Neural cell (in vitro differentiated cells): ENCODE measurements at regions not wholly inside any gene's neighbourhood (a gene's known extent, or its start where the extent isn't known, plus 50 kb on each side); places are given as distances from the start of the nearest gene placed in this dataset.

Source experiments
- EP300 ChIP-seq: fragments of 450-650 bp; conservative IDR thresholded peaks from 2 replicates; pipeline ENCODE4 v1.6.1; 2014; ENCODE audit warnings: antibody characterized with exemption, mild to moderate bottlenecking, moderate library complexity; ENCODE audit not compliant: poor library complexity, severe bottlenecking
- EZH2 ChIP-seq: fragments of 200-600, 300-800 bp; shearing (Covaris generic), sonication (generic); IDR thresholded peaks from 2 replicates; pipeline ENCODE4 v1.6.1; 2014; ENCODE audit warnings: antibody characterized with exemption, low read length, borderline replicate concordance, mild to moderate bottlenecking; ENCODE audit not compliant: insufficient read depth, poor library complexity, severe bottlenecking
- MXI1 ChIP-seq: fragments of 450-650 bp; conservative IDR thresholded peaks from 2 replicates; pipeline ENCODE4 v1.6.1; 2014; ENCODE audit warnings: antibody characterized with exemption, mild to moderate bottlenecking; ENCODE audit not compliant: poor library complexity, severe bottlenecking
- POLR2AphosphoS5 ChIP-seq: IDR thresholded peaks from 2 replicates; pipeline ENCODE4 v1.6.1; 2012
- RAD21 ChIP-seq: fragments of 450-650 bp; conservative IDR thresholded peaks from 2 replicates; pipeline ENCODE4 v1.6.1; 2014; ENCODE audit warnings: antibody characterized with exemption, mild to moderate bottlenecking, moderate library complexity
- SMC3 ChIP-seq: fragments of 450-650 bp; conservative IDR thresholded peaks from 2 replicates; pipeline ENCODE4 v1.6.1; 2014; ENCODE audit warnings: antibody characterized with exemption, mild to moderate bottlenecking, moderate library complexity; ENCODE audit not compliant: poor library complexity
- TAF1 ChIP-seq: IDR thresholded peaks from 2 replicates; pipeline ENCODE4 v1.6.1; 2012; ENCODE audit warnings: low read depth
- TF ChIP-seq, protein P1 (sequence below): fragments of 450-650 bp; IDR thresholded peaks from 2 replicates; pipeline ENCODE4 v1.5.1; 2014; ENCODE audit warnings: antibody characterized with exemption, mild to moderate bottlenecking, moderate library complexity; ENCODE audit not compliant: poor library complexity, severe bottlenecking
- TF ChIP-seq, protein P2 (sequence below): IDR thresholded peaks from 2 replicates; pipeline ENCODE4 v1.6.1; 2012; ENCODE audit warnings: borderline replicate concordance

DNA sequence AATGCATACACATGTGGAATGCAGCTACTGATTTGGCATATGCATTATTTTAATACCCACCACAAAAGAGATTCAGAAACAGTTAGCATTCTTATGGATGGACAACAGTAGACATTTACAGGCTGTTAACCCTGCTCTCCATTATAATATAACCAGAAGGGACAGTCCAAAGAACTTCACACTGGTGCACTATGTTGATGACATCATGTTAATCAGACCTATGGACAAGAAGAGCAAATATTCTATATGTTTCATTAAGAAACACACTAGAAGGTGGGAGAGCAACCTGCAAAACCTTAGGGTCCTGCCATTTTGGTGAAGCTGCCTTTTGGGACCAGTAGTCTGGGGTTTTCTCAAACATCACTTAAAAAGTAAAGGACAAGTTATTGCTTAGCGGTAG is 701.3 kb downstream of the UQCRFS1 start:
- TF ChIP-seq, protein P1, sequence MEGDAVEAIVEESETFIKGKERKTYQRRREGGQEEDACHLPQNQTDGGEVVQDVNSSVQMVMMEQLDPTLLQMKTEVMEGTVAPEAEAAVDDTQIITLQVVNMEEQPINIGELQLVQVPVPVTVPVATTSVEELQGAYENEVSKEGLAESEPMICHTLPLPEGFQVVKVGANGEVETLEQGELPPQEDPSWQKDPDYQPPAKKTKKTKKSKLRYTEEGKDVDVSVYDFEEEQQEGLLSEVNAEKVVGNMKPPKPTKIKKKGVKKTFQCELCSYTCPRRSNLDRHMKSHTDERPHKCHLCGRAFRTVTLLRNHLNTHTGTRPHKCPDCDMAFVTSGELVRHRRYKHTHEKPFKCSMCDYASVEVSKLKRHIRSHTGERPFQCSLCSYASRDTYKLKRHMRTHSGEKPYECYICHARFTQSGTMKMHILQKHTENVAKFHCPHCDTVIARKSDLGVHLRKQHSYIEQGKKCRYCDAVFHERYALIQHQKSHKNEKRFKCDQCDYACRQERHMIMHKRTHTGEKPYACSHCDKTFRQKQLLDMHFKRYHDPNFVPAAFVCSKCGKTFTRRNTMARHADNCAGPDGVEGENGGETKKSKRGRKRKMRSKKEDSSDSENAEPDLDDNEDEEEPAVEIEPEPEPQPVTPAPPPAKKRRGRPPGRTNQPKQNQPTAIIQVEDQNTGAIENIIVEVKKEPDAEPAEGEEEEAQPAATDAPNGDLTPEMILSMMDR: no peak
- TF ChIP-seq TAF1: no peak
- TF ChIP-seq POLR2AphosphoS5: no peak
- TF ChIP-seq RAD21: no peak
- TF ChIP-seq EP300: no peak
- TF ChIP-seq MXI1: no peak
- TF ChIP-seq, protein P2, sequence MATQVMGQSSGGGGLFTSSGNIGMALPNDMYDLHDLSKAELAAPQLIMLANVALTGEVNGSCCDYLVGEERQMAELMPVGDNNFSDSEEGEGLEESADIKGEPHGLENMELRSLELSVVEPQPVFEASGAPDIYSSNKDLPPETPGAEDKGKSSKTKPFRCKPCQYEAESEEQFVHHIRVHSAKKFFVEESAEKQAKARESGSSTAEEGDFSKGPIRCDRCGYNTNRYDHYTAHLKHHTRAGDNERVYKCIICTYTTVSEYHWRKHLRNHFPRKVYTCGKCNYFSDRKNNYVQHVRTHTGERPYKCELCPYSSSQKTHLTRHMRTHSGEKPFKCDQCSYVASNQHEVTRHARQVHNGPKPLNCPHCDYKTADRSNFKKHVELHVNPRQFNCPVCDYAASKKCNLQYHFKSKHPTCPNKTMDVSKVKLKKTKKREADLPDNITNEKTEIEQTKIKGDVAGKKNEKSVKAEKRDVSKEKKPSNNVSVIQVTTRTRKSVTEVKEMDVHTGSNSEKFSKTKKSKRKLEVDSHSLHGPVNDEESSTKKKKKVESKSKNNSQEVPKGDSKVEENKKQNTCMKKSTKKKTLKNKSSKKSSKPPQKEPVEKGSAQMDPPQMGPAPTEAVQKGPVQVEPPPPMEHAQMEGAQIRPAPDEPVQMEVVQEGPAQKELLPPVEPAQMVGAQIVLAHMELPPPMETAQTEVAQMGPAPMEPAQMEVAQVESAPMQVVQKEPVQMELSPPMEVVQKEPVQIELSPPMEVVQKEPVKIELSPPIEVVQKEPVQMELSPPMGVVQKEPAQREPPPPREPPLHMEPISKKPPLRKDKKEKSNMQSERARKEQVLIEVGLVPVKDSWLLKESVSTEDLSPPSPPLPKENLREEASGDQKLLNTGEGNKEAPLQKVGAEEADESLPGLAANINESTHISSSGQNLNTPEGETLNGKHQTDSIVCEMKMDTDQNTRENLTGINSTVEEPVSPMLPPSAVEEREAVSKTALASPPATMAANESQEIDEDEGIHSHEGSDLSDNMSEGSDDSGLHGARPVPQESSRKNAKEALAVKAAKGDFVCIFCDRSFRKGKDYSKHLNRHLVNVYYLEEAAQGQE: no peak
- no peak for TF ChIP-seq EZH2
- no peak for TF ChIP-seq SMC3
